Middle frontal gyrus (tissue), 1 donor: ENCODE measurements at regions not wholly inside any gene's neighbourhood (a gene's known extent, or its start where the extent isn't known, plus 50 kb on each side); places are given as distances from the start of the nearest gene placed in this dataset.
"Not testable (repeated sequence)": the region's sequence is repeated elsewhere in the genome, so short reads cannot be mapped to it uniquely, and the experiment has no call there.

Source experiments
- DNase-seq: peaks from one replicate; pipeline ENCODE4 v3.0.0-alpha.2; 2015; ENCODE audit warnings: low spot score; ENCODE audit errors: extremely low spot score

DNA sequence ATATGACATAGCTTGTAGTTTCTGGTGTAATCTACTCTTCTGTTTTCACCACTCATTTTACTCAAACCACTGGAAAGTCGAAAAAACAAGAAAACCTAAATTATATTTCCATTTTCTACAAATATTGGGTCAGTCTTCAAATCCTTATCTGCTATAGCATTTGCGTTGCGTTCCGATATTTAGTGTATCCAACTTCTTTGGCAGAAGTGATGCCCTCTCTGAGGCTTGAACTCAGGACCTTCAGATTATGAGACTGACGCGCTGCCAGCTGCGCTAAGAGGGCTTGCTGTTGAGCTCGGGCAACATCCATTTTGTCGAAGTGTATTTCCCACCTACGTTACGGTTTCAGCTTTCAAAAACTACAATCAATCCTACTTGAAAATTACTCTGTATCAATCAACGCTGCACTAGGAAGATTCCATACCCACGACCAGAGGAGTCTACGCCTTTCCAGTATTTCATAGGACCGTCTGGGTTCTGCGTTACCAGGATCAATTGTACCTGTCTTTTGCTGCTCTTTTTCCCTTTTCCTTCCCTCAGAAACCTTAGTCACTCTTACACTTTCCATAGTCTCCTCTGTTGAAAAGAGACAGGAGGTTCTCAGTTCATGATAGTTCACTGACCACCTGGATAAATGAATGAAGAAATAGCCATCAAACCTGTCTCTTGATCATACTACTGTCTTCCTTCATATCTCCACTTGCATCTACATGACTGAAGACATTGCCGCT, 140.5 kb upstream of the ZNF322 start:
- DNase-seq, result not testable (repeated sequence)

DNA sequence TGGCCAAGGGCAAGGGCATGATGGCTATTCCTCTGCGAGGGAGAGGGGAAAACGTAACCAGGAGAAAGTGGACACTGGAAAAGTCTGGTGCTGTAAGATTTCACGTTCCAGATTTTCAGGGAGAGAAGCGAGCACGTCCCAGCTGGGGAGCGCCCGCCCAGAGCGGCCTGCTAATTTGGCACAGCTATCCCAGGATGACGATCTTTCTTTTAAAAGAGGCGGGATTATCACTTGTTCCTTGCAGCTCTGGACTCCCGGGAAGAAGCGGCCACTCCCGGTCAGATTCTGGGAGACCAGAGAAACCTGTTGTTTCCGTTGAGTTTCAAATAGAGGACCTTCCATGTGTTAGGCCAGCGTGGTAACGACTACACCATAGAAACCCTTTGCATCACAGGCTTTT, 144.2 kb upstream of the ZNF322 start:
- not testable (repeated sequence) for DNase-seq

DNA sequence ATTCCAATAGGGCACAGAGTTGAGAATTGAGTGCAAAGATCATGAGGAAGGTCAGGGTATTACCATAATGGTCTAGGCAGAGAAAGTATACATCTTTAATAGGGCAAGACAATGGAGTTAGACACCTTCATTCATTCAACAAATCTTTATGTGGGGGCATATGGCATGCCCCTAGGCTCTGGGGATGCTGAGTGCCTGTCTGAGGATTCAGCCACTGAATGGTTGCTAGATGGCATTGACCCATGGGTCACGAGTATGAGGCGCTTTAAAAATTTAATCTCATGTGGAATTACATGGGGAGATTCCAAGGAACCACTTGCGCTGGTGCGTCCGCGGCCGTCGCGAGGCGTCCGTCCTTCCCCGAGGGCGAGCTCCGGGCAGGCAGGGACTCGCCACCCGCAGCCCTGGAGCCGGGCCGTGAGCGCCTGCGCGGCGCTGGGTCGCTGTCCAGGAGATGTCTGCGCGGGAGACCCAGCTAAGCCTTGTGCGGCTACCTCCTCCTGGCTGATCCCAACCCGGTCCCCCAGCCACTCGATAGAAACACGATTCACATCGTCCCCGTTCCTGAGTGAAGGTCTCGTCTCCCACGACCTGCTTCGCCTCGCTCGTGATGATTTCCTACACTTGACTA, 152.1 kb upstream of the ZNF322 start:
- not testable (repeated sequence) for DNase-seq

DNA sequence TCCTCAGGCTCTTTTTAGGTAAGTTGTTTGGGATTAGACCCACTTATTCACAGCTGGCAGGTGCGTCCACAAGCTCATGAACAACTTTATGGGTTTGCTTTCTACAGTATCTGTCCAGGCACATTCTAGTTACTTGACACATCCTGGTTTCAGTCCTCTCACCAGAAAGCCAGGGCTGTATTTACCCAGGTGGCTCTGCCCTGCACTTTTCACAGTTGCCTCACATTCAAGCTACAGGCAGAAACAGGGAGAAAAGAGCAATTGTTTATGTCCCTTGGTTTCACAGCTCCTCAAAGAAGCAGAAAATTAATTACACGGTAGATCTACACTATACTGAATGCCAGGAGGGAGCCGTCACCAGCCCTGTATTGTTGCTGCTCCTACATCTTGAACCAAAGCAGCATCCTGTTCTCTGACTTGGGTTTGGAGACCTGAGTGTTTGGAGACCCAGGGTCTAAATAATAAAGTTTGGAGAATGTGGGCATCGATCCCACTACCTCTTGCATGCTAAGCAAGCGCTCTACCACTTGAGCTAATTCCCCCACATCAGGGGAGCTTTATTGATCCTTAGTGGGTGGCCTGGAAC, 159.2 kb upstream of the ZNF322 start:
- not testable (repeated sequence) for DNase-seq

DNA sequence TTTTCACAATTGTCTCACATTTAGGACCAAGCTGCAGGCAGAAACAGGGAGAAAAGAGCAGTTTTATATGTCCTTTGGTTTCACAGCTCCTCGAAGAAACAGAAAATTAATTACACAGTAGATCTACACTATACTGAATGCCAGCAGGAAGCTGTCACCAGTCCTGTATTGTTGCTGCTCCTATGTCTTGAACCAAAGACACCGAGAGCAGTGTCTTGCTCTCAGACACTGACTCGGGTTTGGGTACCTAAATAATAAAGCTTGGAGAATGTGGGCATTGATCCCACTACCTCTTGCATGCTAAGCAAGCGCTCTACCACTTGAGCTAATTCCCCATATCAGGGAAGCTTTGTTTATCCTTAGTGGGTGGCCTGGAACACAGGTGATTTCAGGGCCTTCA, 168.4 kb upstream of the ZNF322 start:
- not testable (repeated sequence) for DNase-seq

DNA sequence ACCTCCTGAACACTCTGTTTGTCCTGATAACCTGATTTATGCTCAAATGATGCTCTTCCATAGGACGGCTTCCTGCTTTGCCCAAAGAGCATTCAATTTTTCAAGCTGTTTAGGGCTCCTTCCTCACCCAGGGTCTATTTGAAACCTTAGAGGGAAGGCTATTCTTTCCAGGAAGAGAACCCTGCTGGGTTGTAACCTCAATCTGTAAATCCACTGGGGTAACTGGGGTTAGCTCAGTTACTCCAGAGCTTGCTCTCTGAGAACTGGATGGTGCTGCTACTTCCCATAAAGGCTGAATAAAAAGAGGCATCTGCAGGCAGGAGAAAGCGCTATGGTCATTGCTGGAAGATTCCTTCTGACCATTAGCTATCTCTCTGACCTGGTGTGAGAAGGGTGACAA, 169.9 kb upstream of the ZNF322 start:
- DNase-seq, result not testable (repeated sequence)

DNA sequence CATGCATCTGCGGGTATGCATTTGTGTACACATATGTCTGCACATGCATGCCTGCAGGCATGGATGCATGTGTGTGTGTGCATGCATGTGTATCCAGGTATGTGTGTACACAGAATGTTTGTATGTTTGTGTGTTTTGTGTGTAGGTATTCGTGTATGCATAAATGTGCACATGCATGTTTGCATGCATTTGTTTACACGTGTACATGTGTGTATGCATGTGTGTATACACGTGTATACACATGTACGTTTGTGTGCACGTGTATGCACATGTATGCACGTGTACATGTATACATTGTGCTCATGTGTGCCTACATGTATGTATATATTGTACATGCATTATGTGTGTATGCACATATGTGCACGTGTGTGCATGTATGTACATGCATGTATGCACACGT, 171.4 kb upstream of the ZNF322 start:
- DNase-seq, result not testable (repeated sequence)

DNA sequence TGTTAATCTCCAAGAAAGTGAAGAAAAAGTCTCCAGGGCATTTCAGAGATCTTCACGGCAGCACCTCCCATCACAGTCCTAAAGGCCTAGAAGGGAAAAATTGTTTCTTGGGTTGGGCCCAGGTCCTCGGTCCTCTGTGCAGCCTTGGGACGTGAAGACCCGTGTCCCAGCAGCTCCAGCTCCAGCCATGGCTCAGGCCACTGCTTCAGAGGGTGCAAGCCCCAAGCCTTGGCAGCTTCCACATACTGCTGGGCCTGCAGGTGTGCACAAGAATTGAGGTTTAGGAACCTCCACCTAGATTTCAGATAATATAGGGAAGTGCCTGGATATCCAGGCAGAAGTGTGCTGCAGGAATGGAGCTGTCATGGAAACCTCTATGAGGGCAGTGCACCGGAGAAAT, 176.2 kb upstream of the ZNF322 start:
- not testable (repeated sequence) for DNase-seq

DNA sequence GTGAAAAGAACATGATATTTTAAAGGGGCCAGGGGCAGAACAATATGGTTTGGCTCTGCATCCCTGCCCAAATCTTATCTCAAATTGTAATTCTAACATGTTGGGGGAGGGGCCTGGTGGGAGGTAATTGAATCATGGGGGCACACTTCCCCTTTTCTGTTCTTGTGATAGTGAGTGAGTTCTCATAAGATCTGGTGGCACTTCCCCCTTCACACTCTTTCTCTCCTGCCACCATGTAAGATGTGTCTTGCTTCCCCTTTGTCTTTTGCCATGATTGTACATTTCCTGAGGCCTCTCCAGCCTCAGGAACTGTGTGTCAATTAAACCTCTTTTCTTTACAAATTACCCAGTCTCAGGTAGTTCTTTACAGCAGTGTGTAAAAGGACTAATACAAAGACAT, 177.1 kb upstream of the ZNF322 start:
- DNase-seq, result not testable (repeated sequence)

DNA sequence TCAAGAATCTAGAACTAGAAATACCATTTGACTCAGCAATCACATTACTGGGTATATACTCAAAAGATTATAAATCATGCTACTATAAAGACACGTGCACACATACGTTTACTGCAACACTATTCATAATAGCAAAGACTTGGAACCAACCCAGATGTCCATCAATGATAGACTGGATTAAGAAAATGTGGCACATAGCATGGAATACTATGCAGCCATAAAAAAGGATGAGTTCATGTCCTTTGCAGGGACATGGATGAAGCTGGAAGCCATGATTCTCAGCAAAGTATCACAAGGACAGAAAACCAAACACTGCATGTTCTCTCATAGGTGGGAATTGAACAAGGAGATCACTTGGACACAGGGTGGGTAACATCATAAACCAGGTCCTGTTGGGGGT, 185.3 kb upstream of the ZNF322 start:
- DNase-seq, result not testable (repeated sequence)

DNA sequence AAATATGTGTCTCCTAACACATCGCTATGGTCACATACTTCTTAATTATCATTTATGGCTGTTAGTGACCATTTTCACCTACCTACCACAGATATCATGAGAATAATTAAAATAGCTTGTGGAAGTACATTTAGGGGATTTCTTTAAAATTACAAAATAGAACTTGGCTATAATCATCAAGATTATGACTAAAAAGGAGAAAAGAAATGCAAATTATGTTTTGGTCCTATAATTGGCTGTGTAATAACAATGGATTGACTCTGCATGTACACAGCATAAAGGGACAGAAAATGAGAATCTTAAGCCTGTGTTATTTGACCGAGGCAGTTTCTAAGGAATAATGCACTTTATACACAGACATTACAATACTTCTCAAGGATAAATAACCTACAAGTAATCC, 197.7 kb upstream of the ZNF322 start:
- DNase-seq, result not testable (repeated sequence)

DNA sequence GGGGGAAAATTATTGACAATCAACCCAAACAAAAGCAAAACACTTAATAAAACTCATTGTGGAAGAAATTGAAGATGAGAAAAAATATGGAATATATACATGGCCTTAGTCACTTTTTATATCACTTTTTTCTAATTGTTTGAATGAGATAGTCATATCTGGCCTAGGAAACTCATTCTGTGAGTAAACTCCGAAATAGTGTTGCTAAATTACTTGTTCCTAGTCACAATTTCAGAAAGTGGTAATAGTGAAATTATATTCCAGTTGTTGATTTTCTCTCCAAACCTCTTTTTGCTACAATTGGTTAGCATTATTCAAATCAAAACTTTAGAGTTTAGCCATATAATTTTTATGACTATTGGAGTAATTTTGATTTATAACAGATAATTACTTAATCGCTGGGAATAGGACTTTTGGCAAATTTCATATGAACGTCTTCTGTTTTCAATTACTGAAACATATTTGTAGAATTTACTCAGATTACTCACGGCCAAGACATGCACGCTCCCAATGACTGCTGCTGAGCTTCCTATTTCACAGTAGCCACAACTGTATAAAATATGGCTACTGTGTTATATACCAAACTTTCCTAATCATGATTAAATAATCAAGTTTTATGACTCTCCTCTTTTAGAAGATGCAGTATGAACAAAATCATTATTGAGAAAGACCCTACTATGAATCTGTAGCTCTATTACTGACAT, 199.7 kb upstream of the ZNF322 start:
- not testable (repeated sequence) for DNase-seq

DNA sequence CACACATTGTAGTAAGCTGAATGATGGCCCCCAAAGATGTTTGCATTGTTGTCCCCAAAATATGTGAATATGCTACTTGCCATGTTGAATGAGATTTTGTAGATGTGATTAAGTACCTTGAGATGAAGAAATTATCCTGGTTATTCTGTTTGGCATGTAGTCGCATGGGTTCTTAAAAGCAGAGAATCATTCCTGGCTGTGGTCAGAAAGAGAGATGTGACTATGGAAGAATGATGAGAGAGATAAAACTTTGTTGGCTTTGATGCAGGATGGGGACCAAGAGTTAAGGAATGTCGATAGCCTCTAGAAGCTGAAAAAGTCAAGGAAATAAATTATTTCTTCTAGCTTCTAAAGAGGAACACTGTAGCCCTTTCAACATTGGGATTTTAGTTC, 200.2 kb upstream of the ZNF322 start:
- DNase-seq, result not testable (repeated sequence)

DNA sequence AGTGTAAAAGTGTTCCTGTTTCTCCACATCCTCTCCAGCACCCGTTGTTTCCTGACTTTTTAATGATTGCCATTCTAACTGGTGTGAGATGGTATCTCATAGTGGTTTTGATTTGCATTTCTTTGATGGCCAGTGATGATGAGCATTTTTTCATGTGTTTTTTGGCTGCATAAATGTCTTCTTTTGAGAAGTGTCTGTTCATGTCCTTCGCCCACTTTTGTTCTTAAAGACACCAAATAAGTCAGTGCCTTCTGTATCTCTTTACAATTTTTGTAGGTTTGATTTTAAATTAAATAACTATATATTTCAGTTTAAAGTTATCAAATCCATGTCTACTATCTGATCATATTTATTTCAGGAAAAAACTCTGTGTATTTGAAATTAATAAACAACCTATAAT, 202.4 kb upstream of the ZNF322 start:
- not testable (repeated sequence) for DNase-seq

DNA sequence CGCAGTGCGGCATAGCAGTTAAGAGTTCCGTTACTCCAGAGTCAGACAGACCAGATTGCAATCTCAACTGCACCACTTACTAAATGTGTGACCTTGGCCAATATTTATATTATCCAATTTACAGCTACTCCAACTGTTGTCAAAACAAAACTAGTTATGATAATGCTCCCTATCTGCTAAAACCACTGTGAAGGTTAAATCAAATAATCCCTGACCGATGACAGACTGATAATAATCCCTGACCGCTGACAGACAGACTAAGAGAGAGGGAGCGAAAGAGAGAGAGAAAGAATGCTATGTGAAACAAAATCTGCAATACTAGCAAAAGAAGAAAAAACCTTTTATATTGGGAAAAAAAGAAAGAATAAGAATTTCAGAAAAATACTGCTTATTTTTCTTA, 204.1 kb upstream of the ZNF322 start:
- not testable (repeated sequence) for DNase-seq

DNA sequence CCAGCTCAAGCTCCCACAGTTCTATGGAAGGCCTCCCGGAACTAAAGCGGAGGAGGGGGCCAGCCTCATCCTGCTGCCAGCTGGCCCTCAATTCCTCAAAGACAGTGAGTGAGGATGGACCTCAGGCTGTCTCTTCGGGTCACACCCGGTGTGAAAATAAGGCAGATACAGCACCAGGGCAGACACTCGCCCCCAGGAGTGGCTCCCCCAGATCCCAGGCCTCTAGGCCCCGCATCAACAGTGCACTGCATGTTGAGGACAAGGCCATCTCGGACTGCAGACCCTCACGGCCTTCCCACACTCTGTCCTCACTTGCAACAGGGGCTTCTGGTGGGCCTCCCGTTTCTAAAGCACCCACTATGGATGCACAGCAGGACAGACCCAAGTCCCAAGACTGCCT, 239.2 kb upstream of the ZNF322 start:
- DNase-seq, result not testable (repeated sequence)

DNA sequence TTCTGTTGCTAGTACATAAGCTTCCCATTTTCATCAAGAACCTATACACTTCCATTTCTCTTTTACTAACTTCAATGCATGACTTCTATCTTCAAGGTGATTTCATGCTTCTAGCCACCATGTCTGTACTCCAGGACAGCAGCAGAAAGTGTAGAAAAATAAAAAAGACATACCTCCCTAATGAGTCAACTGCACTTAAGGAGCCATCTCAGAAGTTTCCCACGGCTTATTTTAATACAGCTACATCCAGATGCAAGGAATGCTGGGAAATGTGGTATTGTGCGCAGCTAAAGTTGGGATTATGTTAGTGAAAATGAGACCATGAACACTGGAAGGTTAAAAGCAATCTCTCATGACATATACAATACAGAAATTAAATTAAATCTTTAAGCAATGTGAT, 264.7 kb upstream of the ZNF322 start:
- not testable (repeated sequence) for DNase-seq

DNA sequence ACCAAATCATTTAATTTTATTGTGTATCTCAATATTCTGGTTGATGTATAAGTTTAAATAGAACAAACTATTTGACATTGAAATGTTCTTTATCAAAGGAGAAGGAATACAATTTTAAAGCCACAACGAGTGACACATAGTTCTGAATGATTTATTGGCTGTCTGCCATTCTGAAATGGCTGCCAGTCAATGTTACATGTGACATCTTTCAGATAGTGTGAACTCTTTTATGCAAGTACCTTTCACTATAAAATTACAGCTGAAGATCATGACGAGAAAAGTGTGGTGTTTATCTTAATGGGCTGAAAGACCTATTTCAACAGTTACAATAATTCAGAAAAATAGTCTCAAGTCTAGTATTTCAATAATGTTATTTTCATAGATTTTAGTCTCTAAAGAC, 268.6 kb upstream of the ZNF322 start:
- DNase-seq, result not testable (repeated sequence)

DNA sequence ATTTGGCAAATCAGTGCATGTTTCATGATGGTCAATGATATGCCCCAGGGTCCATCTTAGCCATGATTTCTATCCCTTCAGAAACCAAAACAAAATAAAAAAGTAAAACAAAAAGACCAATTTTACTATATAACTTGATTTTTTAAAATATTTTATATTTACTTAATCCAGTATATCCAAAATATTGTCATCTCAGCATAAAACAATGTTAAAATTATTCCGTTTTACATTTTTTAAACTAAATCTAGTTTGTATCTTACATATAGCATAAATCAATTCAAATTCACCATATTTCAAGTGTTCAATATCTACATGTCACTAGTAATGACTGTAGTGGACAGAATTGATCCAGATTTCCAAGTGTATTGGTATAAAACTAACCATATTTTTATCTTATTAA, 277.7 kb upstream of the ZNF322 start:
- not testable (repeated sequence) for DNase-seq

DNA sequence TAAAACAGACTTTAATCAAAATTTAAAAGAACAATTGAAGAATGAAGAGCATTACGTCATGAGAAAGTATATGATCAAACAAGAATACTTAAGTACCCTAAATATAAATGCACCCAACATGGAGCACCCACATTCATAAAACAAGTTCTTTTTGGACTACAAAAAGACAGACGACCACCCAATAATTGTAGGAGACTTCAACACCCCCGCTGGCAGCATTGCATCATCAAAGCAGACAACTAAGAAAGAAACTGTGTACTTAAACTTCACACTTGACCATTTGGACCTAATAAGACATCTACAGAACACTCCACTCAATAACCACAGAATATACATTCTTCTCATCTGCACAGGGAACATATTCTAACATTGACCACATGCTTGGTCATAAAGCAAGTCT, 291.7 kb upstream of the ZNF322 start:
- not testable (repeated sequence) for DNase-seq

DNA sequence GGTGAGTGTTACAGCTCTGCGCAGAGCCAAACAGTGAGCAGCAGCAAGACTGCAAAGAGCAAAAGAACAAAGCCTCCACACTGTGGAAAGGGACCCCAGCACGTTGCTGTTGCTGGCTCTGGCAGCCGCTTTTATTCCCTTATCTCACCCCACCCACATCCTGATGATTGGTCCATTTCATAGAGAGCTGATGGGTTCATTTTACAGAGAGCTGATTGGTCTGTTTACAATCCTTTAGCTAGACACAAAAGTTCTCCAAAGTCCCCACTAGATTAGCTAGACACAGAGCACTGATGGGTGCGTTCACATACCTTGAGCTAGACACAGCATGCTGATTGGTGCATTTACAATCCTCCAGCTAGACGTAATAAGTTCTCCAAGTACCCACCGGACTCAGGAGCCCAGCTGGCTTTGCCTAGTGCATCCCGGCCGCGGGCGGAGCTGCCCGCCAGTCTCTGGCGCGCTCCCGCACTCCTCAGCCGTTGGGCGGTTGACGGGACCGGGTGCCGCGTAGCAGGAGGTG, 291.4 kb upstream of the PRSS16 start:
- DNase-seq, result not testable (repeated sequence)
